Activated naive CD4-positive, alpha-beta T cell treated with anti-CD3 and anti-CD28 coated beads, Interleukin-2, amount 10 ng/mL, durations not matched to agents 7 days and 5 days (primary cell): ENCODE measurements at regions not wholly inside any gene's neighbourhood (a gene's known extent, or its start where the extent isn't known, plus 50 kb on each side); places are given as distances from the start of the nearest gene placed in this dataset.
"Not testable (repeated sequence)": the region's sequence is repeated elsewhere in the genome, so short reads cannot be mapped to it uniquely, and the experiment has no call there.

Source experiments
- CTCF ChIA-PET: fragments of 350-600 bp; sonication (Branson Sonifier 250); formaldehyde crosslinking; loops from one replicate; lab custom pipeline; 2021; ENCODE audit warnings: antibody characterized with exemption; lab: Charles Lee
- DNase-seq: peaks from one replicate; pipeline ENCODE4 v3.0.0-alpha.2; 2020
- H3K27ac Mint-ChIP-seq: one replicate; pipeline ENCODE4 v1.8.0; 2021; ENCODE audit warnings: mild to moderate bottlenecking, moderate library complexity, mixed read lengths
- H3K27me3 Mint-ChIP-seq: one replicate; pipeline ENCODE4 v1.8.0; 2021; ENCODE audit warnings: mild to moderate bottlenecking, mixed read lengths
- H3K36me3 Mint-ChIP-seq: one replicate; pipeline ENCODE4 v1.8.0; 2021; ENCODE audit warnings: mixed read lengths
- H3K4me1 Mint-ChIP-seq: one replicate; pipeline ENCODE4 v1.8.0; 2021; ENCODE audit warnings: mixed read lengths
- H3K4me3 Mint-ChIP-seq: one replicate; pipeline ENCODE4 v1.8.0; 2021; ENCODE audit warnings: mild to moderate bottlenecking, moderate library complexity, mixed read lengths
- H3K9me3 Mint-ChIP-seq: one replicate; pipeline ENCODE4 v1.8.0; 2021; ENCODE audit warnings: mixed read lengths

DNA sequence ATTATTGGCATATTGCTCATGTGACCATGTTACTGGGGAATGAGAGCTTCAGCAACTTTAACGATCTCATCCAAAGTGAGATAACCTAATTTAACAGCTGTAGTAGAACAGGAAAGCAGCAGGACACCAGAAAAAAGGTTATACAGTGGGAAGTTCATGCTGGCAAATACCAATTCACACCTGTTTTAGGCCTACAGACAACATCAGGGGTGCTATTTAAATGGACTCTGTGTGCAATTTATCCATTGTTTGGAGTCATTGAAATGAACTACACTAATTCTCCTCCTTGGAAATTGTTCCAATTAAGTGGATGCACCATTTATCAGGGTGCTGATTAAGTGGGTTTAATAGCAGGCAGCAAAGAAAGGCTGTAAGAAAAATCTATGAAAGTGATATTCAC, 424.4 kb upstream of the LMO3 start:
- H3K9me3 Mint-ChIP-seq: peaks cover 19% of the 10 kb centered on the region
- H3K27me3 Mint-ChIP-seq: no peaks in the 10 kb centered on the region
- no peak overlapping the region for H3K27ac Mint-ChIP-seq
- H3K36me3 Mint-ChIP-seq: no peaks in the 10 kb centered on the region
- H3K4me1 Mint-ChIP-seq: no peaks in the 10 kb centered on the region
- H3K4me3 Mint-ChIP-seq: no peak overlapping the region
- DNase-seq: no peak
- CTCF ChIA-PET: no interaction called here

DNA sequence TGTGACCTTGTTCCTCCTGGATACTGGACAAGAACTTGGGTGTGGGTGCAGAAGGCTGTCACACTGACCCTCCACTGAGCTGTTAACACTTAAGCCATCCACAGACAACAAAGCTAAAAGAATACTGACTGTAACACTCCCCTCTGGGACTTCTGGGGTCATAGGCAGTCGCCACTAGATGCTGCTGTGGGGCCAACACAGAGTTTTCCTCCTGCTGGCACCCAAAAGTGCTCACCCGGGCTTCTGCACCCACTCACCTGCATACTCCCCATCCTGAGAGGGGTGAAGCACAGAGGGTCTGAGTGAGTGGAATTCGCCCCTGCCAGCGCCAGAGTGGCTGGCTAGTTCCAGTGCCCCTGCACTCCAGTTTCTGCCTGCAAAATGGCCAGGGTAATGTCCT, 422.4 kb upstream of the LMO3 start:
- Mint-ChIP-seq H3K36me3 (no peaks in the 10 kb centered on the region), H3K4me3 (no peak overlapping the region), H3K27ac (no peak overlapping the region), H3K4me1 (no peaks in the 10 kb centered on the region), H3K27me3 (no peaks in the 10 kb centered on the region), H3K9me3 (peaks cover 21% of the 10 kb centered on the region)
- DNase-seq: no peak
- CTCF ChIA-PET: no interaction called here

DNA sequence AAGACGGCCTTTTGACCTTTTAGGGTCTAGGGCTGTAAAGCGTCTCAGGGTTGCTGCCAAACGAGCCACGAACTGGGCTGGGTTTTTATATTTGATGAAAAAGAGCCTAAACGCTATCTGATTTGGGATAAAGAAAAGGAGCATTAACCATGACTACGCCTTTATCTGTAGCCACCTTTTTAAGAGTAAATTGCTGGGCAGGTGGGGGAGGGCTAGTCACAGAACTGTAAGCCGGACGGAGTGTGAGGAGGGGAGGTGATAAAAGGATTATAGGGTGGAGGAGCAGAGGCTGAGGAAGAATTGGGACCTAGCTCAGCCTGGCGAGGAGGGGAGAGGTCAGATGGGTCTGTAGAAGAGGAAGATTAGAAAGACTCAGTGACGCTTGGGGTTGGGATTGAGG, 419.5 kb upstream of the LMO3 start:
- H3K4me1 Mint-ChIP-seq, H3K27ac Mint-ChIP-seq, CTCF ChIA-PET, DNase-seq, H3K4me3 Mint-ChIP-seq, H3K36me3 Mint-ChIP-seq, H3K27me3 Mint-ChIP-seq: not testable (repeated sequence)
- H3K9me3 Mint-ChIP-seq: peaks cover 25% of the 10 kb centered on the region

DNA sequence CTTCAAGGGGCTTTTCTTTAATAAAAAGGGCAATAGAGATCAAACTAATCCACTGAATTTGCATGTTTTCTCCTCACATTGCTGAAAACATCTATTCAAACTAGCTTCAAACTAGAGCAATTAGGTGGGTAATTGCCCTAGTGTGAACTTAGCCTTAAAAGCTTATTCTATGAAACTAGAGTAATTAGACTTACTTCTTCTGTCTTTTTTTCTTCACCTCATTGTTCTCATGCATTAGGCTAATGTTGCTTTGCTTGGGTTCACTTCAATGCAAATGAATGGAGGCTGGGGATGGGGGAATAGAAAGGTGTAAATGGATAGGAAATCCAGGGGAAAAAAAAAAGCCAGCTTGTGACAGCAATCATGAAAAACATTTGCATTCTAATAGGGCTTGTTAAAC, 414.8 kb upstream of the LMO3 start:
- H3K27me3 Mint-ChIP-seq: no peaks in the 10 kb centered on the region
- no peak overlapping the region for H3K27ac Mint-ChIP-seq
- no peaks in the 10 kb centered on the region for H3K36me3 Mint-ChIP-seq
- peaks cover 18% of the 10 kb centered on the region for H3K9me3 Mint-ChIP-seq
- no peak for DNase-seq
- H3K4me1 Mint-ChIP-seq: no peaks in the 10 kb centered on the region
- CTCF ChIA-PET: no interaction called here
- H3K4me3 Mint-ChIP-seq: no peak overlapping the region

DNA sequence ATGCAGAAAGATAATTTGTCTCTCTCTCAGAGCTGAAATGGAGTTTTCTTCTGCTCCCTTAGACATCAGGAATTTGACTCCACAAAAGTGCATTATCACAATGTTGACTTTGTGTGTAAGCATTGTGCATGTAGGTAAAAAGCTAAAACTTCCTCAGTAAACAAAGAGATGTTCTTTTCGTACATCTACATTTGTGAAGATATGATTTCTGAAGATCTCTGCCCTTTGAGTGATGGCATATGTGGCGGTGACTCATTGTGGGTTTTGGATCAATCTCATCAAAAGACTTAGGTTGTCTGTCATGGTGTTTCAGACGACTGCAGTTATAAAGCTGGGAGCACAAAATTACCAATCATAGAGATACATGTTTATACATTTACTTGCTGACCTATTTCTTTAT, 411.4 kb upstream of the LMO3 start:
- Mint-ChIP-seq H3K27me3 (no peaks in the 10 kb centered on the region), H3K9me3 (peaks cover 11% of the 10 kb centered on the region), H3K4me1 (no peaks in the 10 kb centered on the region), H3K36me3 (no peaks in the 10 kb centered on the region), H3K4me3 (no peak overlapping the region), H3K27ac (no peak overlapping the region)
- DNase-seq: no peak
- CTCF ChIA-PET: no interaction called here

DNA sequence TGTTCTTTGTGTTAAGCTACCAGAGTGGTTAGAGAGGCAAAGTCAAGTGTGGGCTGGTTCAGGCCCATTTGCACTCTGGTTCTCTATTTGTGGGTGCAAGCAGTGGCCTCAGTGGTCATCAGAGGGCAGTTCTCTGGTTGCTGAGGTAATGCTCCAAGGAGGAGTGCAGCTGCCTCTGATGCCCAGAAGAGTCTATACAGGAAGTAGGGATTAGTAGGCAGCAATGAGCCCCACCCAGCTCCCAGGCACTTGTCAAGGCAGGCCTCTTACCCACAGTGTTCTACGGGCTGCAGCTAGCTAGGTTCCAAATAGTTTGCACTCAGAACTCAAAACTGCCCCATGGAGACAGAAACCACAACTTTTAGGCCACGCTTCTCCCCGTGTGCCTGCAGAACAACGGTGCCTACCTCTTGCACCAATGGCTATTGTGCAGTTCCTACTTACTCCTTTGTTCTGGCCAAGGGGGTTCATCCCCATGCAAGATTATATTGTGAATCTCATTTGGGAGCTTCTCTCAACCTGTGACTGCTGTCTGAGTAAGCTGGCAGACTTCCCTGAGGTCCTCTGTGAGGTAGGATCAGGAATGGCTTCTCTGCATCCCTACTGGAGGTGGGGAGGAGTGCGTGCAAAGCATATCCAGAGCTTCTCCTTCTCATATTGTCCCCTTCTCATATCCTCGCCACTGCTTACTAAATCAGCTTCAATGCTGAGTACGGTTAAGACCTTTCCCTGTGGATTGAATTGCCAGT, 410.3 kb upstream of the LMO3 start:
- H3K27ac Mint-ChIP-seq: no peak overlapping the region
- CTCF ChIA-PET: no interaction called here
- H3K4me1 Mint-ChIP-seq: no peaks in the 10 kb centered on the region
- H3K9me3 Mint-ChIP-seq: peaks cover 8% of the 10 kb centered on the region
- H3K36me3 Mint-ChIP-seq: no peaks in the 10 kb centered on the region
- no peaks in the 10 kb centered on the region for H3K27me3 Mint-ChIP-seq
- DNase-seq: no peak
- H3K4me3 Mint-ChIP-seq: no peak overlapping the region

DNA sequence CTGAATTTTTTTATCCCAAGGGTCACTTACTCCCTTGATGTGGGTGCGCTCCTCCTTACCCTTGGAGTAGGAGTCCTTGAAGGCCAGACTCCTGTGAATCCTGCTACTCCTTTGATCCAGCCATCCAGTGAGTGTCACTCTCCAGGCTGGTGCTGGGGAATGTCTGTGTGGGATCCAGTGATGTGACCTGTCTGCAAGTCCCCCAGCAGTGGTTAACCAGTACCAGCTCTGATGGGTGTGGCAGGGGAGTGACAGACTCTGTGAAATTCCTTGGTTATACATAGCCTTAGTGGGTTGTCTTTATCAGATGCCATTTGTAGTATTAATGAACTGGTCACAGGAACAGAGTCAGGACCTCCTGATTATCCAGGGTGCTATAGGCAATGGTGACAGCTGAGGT, 409.5 kb upstream of the LMO3 start:
- CTCF ChIA-PET: no interaction called here
- no peak overlapping the region for H3K4me3 Mint-ChIP-seq
- no peaks in the 10 kb centered on the region for H3K4me1 Mint-ChIP-seq
- H3K27ac Mint-ChIP-seq: no peak overlapping the region
- peaks cover 7% of the 10 kb centered on the region for H3K9me3 Mint-ChIP-seq
- no peak for DNase-seq
- no peaks in the 10 kb centered on the region for H3K27me3 Mint-ChIP-seq
- no peaks in the 10 kb centered on the region for H3K36me3 Mint-ChIP-seq

DNA sequence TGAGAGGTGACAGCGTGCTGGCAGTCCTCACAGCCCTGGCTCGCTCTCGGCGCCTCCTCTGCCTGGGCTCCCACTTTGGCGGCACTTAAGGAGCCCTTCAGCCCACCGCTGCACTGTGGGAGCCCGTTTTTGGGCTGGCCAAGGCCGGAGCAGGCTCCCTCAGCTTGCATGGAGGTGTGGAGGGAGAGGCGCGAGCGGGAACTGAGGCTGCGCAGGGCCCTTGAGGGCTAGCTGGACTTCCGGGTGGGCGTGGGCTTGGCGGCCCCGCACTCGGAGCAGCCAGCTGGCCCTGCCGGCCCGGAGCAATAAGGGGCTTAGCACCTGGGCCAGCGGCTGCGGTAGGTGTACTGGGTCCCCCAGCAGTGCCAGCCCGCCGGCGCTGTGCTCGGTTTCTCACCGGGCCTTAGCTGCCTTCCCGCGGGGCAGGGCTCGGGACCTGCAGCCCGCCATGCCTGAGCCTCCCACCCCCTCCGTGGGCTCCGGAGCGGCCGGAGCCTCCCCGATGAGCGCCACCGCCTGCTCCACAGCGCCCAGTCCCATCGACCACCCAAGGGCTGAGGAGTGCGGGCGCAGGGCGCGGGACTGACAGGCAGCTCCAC, 401.6 kb upstream of the LMO3 start:
- H3K4me3 Mint-ChIP-seq, H3K27me3 Mint-ChIP-seq, CTCF ChIA-PET, H3K4me1 Mint-ChIP-seq, H3K27ac Mint-ChIP-seq, DNase-seq, H3K9me3 Mint-ChIP-seq, H3K36me3 Mint-ChIP-seq: not testable (repeated sequence)

DNA sequence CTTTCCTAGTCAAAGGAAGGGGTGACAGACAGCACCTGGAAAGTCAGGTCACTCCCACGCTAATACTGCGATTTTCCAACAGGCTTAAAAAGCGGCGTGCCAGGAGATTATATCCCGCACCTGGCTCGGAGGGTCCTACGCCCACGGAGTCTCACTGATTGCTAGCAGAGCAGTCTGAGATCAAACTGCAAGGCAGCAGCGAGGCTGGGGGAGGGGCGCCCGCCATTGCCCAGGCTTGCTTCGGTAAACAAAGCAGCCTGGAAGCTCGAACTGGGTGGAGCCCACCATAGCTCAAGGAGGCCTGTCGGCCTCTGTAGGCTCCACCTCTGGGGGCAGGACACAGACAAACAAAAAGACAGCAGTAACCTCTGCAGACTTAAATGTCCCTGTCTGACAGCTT, 392.6 kb upstream of the LMO3 start:
- H3K27ac Mint-ChIP-seq, H3K36me3 Mint-ChIP-seq, CTCF ChIA-PET, H3K4me1 Mint-ChIP-seq, H3K4me3 Mint-ChIP-seq, DNase-seq, H3K27me3 Mint-ChIP-seq: not testable (repeated sequence)
- H3K9me3 Mint-ChIP-seq: peaks cover 14% of the 10 kb centered on the region

DNA sequence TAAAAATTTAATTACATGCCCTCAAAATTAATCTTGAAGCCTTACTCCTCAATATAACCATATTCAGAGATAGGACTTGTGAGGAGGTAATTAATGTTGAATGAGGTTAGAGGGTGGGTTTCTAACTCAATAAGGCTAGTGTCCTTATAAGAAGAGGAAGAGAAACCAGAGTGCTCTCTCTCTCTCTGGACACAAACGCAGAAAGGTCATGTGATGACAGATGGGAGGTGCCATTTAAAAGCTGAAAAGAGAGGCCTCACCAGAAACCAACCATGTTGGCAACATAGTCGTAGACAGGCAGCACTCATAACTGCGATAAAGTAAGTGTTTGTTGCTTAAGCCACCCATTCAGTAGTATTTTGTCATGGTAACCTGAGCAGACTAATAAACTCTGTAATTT, 378.5 kb upstream of the LMO3 start:
- no peaks in the 10 kb centered on the region for H3K36me3 Mint-ChIP-seq
- H3K27me3 Mint-ChIP-seq: no peaks in the 10 kb centered on the region
- CTCF ChIA-PET: no interaction called here
- H3K4me1 Mint-ChIP-seq: no peaks in the 10 kb centered on the region
- no peak overlapping the region for H3K4me3 Mint-ChIP-seq
- no peak for DNase-seq
- no peak overlapping the region for H3K27ac Mint-ChIP-seq
- peaks cover 24% of the 10 kb centered on the region for H3K9me3 Mint-ChIP-seq

DNA sequence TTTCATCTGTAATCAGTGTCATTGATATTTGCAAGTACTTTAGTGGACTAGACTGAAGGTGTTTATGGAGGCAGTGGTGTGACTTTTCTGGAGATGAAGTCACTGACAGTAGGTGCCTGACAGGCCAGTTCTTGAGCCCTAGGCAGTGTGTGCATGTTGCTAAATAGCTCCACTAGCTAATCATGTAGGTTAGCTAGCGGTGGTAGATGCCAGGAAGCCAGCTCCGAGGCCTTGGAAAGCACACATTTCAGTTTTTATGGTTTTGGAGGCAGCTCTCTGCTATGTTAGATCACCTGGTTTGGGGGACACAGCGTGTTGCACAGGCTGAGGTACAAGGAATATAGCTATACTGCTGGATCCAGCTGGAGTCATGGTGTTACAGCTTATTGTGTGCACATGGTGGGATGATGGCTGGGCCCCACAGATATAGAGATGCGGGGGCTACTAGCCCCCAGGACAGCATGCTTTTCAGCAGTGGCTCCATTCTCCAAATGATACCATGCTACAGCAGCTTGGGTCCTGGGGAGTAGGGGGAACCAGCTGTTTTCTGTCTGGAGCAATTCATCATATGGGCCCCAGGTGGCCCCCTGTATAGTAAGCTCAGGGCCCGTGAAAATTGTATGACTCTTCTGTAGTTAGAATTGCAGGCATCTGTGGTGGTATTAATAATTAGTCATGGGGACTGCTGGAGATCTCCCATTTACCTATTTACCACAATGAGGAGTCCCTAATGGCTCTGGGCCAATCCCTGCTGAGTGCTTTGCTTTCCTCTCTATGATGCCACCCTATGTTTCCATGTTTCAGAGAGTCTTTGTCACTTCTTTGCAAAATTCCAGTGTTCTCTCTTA, 367.2 kb upstream of the LMO3 start:
- H3K36me3 Mint-ChIP-seq: no peaks in the 10 kb centered on the region
- H3K27me3 Mint-ChIP-seq: no peaks in the 10 kb centered on the region
- H3K9me3 Mint-ChIP-seq: peaks cover 6% of the 10 kb centered on the region
- H3K4me3 Mint-ChIP-seq: no peak overlapping the region
- H3K27ac Mint-ChIP-seq: no peak overlapping the region
- DNase-seq: no peak
- H3K4me1 Mint-ChIP-seq: no peaks in the 10 kb centered on the region
- CTCF ChIA-PET: no interaction called here

DNA sequence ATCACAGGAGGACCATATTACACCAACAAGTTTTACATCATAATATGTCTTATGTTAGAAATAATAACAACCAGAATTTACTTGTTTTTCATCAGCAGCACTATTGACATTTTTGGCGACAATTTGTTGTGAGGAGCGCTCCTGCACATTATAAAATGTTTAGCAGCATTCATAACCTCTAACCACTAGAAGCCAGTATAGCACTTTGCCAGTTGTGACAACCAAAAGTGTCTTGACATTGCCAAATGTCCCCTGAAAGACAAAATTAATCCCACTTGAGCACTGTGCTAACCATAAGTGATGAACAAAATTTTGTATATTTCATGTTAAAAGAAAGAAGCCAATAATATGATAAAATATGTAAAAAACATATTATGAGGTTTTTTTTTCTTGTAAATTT, 356.9 kb upstream of the LMO3 start:
- Mint-ChIP-seq H3K36me3 (no peaks in the 10 kb centered on the region), H3K4me3 (no peak overlapping the region), H3K4me1 (no peaks in the 10 kb centered on the region), H3K9me3 (peaks cover 12% of the 10 kb centered on the region), H3K27me3 (no peaks in the 10 kb centered on the region), H3K27ac (no peak overlapping the region)
- DNase-seq: no peak
- CTCF ChIA-PET: no interaction called here

DNA sequence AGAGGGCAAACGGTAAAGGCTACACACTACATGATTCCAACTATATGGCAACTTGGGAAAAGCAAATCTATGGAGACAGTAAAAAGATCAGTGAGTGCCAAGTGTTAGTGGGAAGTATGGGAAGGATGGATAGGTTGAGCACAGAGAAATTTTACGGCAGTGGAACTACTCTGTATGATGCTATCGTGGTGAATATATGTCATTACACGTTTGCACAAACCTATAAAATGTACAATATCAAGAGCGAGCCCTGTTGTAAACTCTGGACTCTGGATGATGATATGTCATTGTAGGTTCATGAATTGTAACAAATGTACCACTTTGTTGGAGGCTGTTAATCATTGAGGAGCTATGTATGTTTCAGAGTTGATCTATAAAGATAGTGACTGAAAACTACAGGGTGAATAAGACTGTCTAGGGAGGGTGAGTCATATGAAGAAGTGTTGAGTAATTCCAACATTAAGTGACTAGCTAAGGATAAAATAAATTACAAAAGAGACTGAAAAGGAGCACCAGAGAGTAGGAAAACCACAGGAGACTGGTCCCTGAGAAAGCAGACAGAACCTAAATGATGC, 349.2 kb upstream of the LMO3 start:
- Mint-ChIP-seq H3K9me3 (peaks cover 8% of the 10 kb centered on the region), H3K4me1 (no peaks in the 10 kb centered on the region), H3K36me3 (no peaks in the 10 kb centered on the region), H3K4me3 (no peak overlapping the region), H3K27ac (no peak overlapping the region), H3K27me3 (no peaks in the 10 kb centered on the region)
- CTCF ChIA-PET: no interaction called here
- DNase-seq: no peak

DNA sequence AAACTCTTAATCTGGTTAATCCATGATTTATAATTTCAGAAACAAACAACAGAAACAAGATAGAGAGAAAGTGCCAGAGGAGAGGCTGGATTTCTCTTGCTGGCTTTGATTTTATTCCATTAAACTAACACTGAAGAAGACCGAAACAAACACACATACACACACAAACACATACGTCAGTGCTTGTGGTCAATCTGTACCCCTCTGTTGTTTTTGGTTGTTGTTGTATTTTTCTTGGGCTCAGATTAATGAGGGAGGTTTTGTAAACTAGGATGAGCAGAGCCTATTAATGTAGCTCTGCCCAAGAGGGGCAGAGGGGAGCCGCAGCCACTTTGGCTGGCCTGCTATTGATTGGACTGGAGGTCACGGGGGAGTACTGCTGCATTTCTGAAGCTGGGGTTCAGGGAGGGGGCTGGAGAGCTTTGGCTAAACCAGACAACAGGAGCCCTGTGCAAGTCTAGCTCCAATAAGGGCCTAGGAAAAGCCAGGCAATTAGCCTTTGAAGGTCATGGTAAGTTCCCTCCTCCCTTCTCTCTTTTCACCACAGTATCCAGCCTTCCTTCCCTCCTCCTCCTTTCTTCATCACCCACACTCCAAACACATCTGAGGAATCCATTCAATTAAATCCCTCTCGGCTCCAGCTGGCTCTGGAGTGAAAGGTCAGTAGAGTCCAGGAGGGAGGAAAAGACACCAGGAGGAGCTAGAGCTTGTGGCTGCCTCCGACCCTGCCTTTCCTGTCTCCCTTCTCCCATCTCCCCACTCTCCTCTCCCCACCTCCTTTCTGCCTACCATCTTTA, 344.1 kb upstream of the LMO3 start:
- Mint-ChIP-seq H3K36me3 (no peaks in the 10 kb centered on the region), H3K9me3 (peaks cover 1% of the 10 kb centered on the region), H3K27me3 (no peaks in the 10 kb centered on the region), H3K4me3 (no peak overlapping the region), H3K27ac (no peak overlapping the region), H3K4me1 (no peaks in the 10 kb centered on the region)
- CTCF ChIA-PET: interaction anchor here (1.3 kb wide), 1 partner anchor 10 kb away, joined by 4 read pairs; no protein-coding TSS in a partner anchor
- no peak for DNase-seq
